Stimulated activated CD4-positive, alpha-beta T cell treated with anti-CD3 and anti-CD28 coated beads, TNF-alpha, amount 100 ng/mL, for 48 hours (primary cell): ENCODE measurements at regions not wholly inside any gene's neighbourhood (a gene's known extent, or its start where the extent isn't known, plus 50 kb on each side); places are given as distances from the start of the nearest gene placed in this dataset.
"Not testable (repeated sequence)": the region's sequence is repeated elsewhere in the genome, so short reads cannot be mapped to it uniquely, and the experiment has no call there.

Experiments
- DNase-seq, 3 donors: peaks; one replicate each; pipeline ENCODE4 v3.0.0-alpha.2; 2020; ENCODE audit warnings: low read depth in 3 of 3

DNA sequence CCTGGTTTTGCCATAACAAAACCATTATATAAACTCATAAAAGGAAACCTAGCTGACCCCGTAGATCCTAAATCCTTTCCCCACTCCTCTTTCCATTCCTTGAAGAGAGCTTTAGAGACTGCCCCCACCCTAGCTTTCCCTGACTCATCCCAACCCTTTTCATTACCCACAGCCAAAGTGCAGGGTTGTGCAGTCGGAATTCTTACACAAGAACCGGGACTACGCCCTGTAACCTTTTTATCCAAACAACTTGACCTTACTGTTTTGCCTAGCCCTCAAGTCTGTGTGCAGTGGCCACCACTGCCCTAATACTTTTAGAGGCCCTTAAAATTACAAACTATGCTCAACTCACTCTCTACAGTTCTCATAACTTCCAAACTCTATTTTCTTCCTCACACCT is 116.0 kb upstream of the PTPN13 start:
- not testable (repeated sequence) for DNase-seq

GRCh38 chr4:86481440-86481839 is 112.7 kb upstream of the PTPN13 start:
- no peak for DNase-seq

DNA sequence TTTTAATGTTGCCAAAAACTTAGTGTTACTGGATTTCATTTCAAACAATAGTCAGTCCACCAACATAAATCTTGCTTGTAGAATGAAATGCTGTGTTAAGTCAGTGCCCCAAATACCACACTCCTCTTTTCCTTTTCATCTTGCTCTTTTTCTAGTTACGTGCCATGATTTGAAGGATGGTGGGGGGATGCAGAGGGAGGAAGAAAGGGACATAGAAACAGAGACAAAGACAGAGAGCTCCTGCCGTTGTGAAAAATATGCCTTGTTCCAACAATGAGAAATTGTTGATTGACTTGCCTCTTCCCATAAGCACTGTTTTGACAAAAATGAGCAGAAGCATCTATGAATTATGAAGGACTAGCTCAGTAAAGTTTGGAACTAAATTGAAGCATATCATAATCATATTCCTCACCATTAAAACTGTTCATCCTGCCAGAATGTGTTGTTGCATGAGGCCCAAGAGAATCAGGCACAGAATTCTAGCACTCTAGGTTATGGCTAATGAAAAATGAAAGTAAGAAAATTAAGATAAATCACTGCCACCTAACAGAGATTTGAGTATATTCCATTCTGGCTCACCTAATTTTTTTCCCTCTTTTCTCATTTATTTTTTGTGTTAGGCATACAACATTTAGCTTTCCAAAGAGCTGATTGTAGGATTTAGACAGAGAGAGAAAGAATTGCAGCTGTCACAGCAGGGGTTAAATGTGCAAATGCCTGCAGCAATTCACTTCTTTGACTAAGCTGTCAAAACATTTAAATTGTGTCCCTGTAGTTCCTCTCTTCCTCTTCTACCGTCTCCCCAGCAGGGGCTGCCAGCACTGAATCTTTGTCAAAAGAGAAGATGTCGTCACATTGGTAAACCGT is 111.6 kb upstream of the PTPN13 start:
- DNase-seq, result no peak

- DNase-seq, result no peak
These were observed 111.0 kb upstream of the PTPN13 start for GRCh38 chr4:86483173-86483490.

DNA sequence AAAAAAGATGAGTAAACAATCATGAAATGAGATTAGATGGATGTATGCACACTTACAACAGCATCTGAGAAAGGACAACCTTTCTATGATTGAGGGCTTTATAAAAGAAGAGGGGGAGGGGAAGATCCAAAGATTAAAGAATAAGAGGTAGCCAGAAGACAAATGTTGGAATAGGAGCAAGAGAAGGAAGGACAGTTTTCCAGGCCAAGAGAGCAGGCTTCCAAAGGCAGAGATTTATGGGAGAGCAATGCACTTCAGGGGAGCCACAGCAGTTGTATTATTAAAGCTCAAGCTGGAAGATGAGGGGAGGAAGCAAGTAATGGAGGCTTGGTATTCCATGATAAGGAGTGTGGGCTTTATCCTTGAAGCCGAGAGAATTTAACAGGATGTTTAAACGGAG is 110.3 kb upstream of the PTPN13 start:
- DNase-seq, result no peak

- no peak for DNase-seq
These were observed 109.9 kb upstream of the PTPN13 start for GRCh38 chr4:86484241-86484640.

DNA sequence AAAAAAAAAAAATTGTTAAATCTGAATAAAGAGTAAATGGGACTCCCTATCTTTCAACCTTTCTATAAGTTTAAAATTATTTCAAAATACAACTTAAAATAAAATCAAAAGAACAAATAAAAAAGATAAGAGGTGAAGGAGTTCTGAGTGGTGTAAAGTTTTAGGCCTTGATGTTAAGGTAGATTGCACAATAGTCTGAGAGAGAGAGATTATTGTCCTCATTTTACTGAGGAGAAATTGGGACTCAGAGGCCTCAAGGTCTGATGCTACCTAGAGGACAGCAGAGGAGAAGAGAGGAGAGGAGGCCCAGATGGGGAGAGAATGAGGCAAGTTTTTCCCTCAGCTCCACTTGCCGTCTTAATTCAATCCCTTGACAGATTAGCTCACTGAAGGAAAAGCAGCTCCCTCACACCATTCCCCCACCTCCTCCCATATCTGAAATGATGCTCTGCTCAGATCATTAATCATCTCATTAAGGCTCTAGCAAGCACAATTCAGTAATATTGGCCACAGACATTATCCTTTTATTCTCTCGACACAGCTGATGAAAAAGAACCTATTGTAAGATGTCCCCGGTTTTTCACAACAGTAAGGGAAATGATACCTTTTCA is 106.3 kb upstream of the PTPN13 start:
- no peak for DNase-seq

DNA sequence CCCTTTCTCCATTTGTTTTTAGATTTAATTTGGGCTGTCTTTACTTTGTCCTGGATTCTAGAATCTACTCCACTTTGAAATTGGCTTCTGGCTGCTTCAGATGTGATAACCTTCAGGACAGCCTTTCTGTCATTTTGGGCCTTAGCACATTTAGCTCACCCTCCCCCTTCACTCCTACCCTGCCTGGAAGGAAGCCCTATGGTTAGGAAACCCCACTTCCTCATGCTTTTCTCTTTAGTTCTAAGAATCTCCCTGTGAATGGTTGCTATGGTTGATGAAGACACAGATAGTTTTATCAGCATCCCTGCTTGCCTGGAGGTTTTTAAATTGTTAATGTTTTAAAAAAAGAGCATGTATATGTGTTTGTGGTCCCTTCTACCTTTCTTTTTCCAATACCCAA is 100.7 kb upstream of the PTPN13 start:
- DNase-seq, result no peak

DNA sequence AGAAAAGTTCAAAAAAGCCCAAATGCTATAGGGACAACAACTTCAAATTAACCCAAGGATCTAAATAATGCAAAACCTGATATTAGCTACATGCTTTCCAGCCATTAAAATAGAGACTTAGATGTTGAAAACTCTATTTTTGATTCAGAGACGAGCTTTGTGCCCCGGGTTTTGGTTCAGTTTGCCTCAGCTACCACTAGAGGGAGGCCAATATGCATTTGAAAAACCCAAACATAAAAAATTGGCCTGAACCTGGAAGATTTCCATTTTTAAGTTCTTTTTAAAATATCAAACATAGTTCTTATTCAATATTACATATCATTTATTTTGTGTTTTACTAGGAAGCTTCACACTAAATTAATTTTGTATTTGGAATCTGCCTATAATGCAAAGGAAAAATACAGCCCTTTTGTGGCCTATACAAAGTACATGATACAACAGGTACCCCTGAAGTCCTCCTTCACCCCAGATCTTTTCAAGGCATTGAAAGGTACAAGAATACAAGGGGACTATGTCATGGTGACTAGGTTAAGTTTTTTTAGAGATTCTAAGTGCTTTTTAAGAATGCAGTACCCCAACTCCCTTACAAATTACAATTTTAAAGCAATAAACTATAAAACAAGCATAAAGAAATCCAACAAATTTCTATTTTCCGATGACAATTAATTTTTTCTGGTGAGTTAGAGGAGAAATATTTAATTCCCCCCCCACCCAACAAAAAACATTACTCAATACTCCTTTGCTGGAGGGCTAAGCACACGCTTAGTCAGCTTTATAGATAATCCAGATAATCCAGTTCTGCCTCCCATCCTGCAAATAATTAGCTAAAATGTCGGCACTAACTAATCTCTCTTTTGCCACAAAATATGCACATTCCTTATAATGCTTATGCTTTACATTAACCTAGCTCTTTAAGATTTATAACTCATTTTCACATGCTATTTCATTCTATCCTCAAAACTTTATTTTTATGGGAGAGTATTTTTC is 97.7 kb upstream of the PTPN13 start:
- peak in 1 of 3 donors; percentile 0 for DNase-seq

GRCh38 chr4:86497131-86497530 is 97.0 kb upstream of the PTPN13 start:
- DNase-seq, result no peak

GRCh38 chr4:86497980-86498862 is 95.9 kb upstream of the PTPN13 start:
- no peak for DNase-seq

GRCh38 chr4:86498863-86499166 is 95.3 kb upstream of the PTPN13 start:
- DNase-seq, result no peak

DNA sequence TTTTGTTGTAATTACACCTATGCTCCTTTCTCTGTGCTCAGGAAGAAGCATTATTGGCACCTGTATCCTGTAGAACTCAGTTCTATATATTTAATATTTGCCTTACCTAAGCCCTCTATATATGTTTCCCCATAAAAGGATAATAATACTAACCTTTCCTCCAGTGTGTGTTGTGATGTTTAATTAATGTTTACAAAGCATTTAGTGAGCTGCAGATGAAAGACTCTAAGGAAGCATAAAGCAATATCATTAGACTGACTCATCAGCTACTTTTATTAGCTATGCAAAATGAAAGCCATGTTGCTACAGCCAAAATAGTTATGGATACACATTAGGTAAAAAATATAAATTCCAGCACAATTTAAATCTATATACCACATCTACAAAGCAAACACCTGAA is 93.6 kb upstream of the PTPN13 start:
- no peak for DNase-seq

GRCh38 chr4:86502081-86502480 is 92.0 kb upstream of the PTPN13 start:
- no peak for DNase-seq

DNA sequence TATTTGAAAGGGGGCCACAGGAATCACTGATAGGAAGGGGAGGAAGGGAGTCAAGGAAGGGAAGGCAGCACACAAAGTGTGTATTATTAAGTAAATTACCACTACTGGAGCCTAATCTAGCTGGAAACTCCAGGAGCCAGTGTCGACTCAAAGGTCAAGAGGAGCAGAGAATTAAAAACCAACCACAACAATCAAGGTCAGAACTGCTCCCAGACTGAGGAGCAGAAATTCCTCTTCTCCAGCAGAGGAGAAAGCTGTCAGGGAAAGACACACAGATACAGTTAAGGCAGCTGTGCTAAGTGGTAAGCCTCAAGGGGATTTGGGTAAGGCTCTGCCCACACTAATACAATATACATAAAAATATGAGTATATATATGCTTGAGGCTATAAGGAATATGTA is 87.5 kb upstream of the PTPN13 start:
- DNase-seq, result no peak

DNA sequence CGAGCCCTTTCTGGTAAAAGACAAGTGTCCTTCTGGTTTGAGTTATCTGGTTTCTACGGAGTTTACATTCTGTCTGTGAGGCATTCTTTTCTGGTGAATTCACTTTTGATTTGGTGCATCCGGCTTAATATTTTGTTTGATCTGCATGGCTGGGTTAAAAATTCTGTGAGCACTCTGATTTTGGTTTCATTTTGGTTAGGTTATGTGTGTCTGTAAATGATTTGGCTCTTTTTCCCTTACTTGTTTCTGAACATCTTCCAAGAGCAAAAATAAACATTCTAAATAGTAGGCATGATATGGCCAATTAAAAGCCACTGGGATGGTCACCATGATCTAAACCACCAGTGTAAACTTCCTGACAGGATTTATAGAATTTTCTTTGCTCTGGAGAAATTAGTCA is 85.7 kb upstream of the PTPN13 start:
- DNase-seq, result no peak

- no peak for DNase-seq
These were observed 82.5 kb upstream of the PTPN13 start for GRCh38 chr4:86511590-86511989.

DNA sequence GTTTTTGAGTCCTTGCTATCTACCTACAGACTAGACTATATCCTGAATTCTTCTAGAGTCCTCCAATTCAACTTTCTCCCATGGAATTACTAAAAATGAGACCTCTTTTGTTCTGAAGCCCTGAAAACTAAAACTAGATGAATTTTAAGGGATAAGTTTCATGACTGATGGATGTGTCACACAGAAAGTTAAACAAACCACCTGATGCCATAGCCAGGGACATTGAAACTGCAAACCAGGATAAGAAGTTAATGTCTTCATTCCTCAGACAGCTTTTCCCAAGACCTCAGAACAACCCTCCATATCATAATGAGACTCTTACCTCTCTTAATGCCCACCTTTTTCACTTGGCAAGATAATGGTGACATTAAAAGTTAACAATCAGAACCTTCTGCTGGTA is 81.5 kb upstream of the PTPN13 start:
- DNase-seq, result no peak

DNA sequence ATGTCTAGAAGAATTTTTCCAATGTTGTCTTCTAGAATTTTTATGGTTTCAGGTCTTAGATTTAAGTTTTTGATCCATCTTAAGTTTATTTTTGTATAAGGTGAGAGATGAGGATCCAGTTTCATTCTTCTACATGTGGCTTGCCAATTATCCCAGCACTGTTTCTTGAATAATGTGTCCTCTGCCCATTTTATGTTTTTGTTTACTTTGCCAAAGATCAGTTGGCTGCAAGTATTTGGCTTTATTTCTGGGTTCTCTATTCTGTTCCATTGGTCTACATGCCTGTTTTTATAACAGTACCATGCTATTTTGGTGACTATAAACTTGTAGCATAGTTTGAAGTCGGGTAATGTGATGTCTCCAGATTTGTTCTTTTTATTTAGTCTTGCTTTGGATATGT is 78.2 kb upstream of the PTPN13 start:
- not testable (repeated sequence) for DNase-seq

DNA sequence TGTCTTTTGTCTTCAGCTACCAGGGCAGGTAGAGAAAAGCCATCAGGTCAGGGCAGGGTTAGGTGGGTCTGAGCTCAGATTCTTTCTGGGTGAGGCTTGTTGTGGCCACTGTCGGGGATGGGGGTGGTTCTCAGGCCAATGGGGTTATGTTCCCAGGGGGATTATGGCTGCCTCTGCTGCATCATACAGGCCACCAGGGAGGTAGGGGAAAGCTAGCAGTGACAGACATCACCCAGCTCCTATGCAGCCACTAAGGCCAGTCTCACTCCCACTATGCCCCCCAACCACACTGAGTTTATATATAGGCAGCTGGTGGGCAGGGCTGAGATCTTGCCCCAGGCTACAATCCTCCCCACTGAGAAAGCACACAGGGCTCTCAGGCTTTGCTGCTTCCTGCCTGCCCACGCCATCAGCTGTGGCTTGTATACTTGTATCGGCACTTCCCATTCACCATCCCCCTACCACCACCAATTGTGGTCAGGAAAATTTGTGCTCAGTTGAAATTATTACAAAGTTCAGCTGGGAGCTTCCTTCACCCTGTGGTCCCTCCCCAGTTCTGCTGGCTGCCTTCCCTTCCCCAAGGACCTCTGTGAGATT is 72.6 kb upstream of the PTPN13 start:
- no peak for DNase-seq

DNA sequence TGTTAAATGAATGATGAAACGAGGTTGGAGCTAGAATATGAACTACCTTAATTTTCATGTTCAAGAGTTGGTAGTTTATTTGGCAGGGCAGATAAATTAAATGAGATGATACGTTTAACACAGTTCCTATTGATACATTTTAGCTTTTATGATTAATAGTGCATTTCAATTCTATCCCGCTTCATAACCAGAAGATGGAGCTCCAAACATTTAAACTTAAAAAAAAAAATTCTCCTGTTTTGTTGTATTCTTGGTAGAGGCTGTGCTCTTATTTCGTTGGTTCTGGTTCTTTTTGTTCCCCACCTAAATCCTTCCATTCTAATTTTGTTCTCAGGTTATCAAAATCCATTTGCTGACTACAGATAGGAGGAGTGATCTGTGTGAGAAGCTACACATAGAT is 71.8 kb upstream of the PTPN13 start:
- DNase-seq, result no peak
